Pancreas (tissue), 10 donors: ENCODE measurements at regions not wholly inside any gene's neighbourhood (a gene's known extent, or its start where the extent isn't known, plus 50 kb on each side); places are given as distances from the start of the nearest gene placed in this dataset.
"Not testable (repeated sequence)": the region's sequence is repeated elsewhere in the genome, so short reads cannot be mapped to it uniquely, and the experiment has no call there.

Experiments used
- ATAC-seq, 4 donors: fragments of 200-7000 bp; cut with Tn5 transposase; one replicate each; pipeline versions ENCODE4 v1.8.0 to v1.9.1; 2020; ENCODE audit warnings: mild to moderate bottlenecking in 4 of 4, moderate library complexity in 4 of 4
- DNase-seq, 6 donors: peaks; one replicate each; pipeline ENCODE4 v3.0.0-alpha.2; 2020
- FAIRE-seq: peaks from 2 replicates; lab custom pipeline; 2012; peaks lifted over from hg19 to GRCh38; lab: Jason Lieb, UNC
- H3K27ac ChIP-seq, 4 donors: fragments of 200-600 bp; sonication (generic); 1 replicate in 3 of 4; 2 replicates in 1 of 4; pipeline versions ENCODE4 v1.5.0 to v1.8.0; 2020
- H3K27me3 ChIP-seq, 4 donors: fragments of 200-600 bp; one replicate each; pipeline ENCODE4 v1.8.0; 2021
- H3K36me3 ChIP-seq, 3 donors: fragments of 200-600 bp; sonication (generic) in 1 of 3; one replicate each; pipeline versions ENCODE4 v1.5.0 to v1.8.0; 2020 to 2021
- H3K4me1 ChIP-seq, 3 donors: fragments of 200-600 bp; one replicate each; pipeline ENCODE4 v1.8.0; 2021
- H3K4me3 ChIP-seq, 4 donors: fragments of 200-600 bp; sonication (generic) in 2 of 4; one replicate each; pipeline versions ENCODE4 v1.5.0 to v1.8.0; 2020 to 2021
- H3K9me3 ChIP-seq, 4 donors: fragments of 200-600 bp; one replicate each; pipeline ENCODE4 v1.8.0; 2021
- CTCF ChIP-seq, 4 donors: fragments of 200-600 bp; sonication (generic) in 3 of 4; IDR thresholded peaks; one replicate each; pipeline versions ENCODE4 v1.5.0 to v1.8.0; 2021; ENCODE audit warnings: antibody characterized with exemption in 4 of 4
- WGBS, 2 donors: extraction: QIAGEN DNeasy Blood & Tissue Kit; methylation state at CpG; one replicate each; pipeline ENCODE4 v1.1.7; 2013; 5-methylcytosine and 5-hydroxymethylcytosine counted together
- intact Hi-C, 3 donors: fragments of 100-400 bp; cut with DNase I; formaldehyde crosslinking; loops; one replicate each; pipeline versions ENCODE4 v1.11.1 to v1.14.2; 2022
- donor health status: healthy with polysubstance abuse.
- donor health status: DM: no; HTN: no; CAD: no; lungs with moderate emphysema.
- donor health status: DM: no; HTN: no; CAD: no.
- donor health status: control.
- donor health status: control.
- donor health status: Bipolar disorder and iron deficiency.
- donor health status: DM: yes; HTN: yes; CAD: no.
- donor health status: DM: no; HTN: no; CAD: no.
- donor health status: DM: no; HTN: no; CAD: no.
- donor health status: DM: yes; HTN: yes; CAD: no.

GRCh38 chr4:170476351-170476750 is 386.6 kb upstream of the AADAT start:
- H3K4me3 ChIP-seq = no peak overlapping the region
- H3K36me3 ChIP-seq = no peaks in the 10 kb centered on the region
- 29 to 39% methylated on average over 2 of the region's 2 CpGs for WGBS, 2 donors
- no peaks in the 10 kb centered on the region for H3K9me3 ChIP-seq
- ATAC-seq (no peak), DNase-seq (no peak), FAIRE-seq (no peak)
- no peak overlapping the region for H3K27ac ChIP-seq
- intact Hi-C loops = no loop called here
- TF ChIP-seq CTCF (IDR thresholded peaks at IDR 0.05) = no peak
- no peaks in the 10 kb centered on the region for H3K27me3 ChIP-seq
- H3K4me1 ChIP-seq = no peaks in the 10 kb centered on the region

- Histone ChIP-seq H3K4me3 (no peak overlapping the region), H3K9me3 (no peaks in the 10 kb centered on the region), H3K27ac (no peak overlapping the region), H3K27me3 (no peaks in the 10 kb centered on the region), H3K36me3 (no peaks in the 10 kb centered on the region), H3K4me1 (no peaks in the 10 kb centered on the region)
- TF ChIP-seq CTCF (IDR thresholded peaks at IDR 0.05) = no peak
- intact Hi-C loops = no loop called here
- DNase-seq (peak in 1 of 6 donors; percentile 23), FAIRE-seq (no peak), ATAC-seq (no peak)
- WGBS, 2 donors = 50 to 54% methylated on average over 4 to 5 of the region's 5 CpGs
Measured at GRCh38 chr4:170465429-170465828, 375.7 kb upstream of the AADAT start.

- no peak for TF ChIP-seq CTCF (IDR thresholded peaks at IDR 0.05)
- H3K4me3 ChIP-seq = no peak overlapping the region
- no peak for ATAC-seq
- no peaks in the 10 kb centered on the region for H3K36me3 ChIP-seq
- DNase-seq = peak in 1 of 6 donors; percentile 21
- no peaks in the 10 kb centered on the region for H3K9me3 ChIP-seq
- no peak overlapping the region for H3K27ac ChIP-seq
- no peaks in the 10 kb centered on the region for H3K27me3 ChIP-seq
- intact Hi-C loops = no loop called here
- FAIRE-seq = no peak
- WGBS, 2 donors = 75 to 89% methylated on average over 5 of the region's 5 CpGs
- H3K4me1 ChIP-seq = no peaks in the 10 kb centered on the region
Measured at GRCh38 chr4:170464614-170465197, 374.9 kb upstream of the AADAT start.

- H3K27ac ChIP-seq = no peak overlapping the region
- no peak for TF ChIP-seq CTCF (IDR thresholded peaks at IDR 0.05)
- DNase-seq = no peak
- no peak for FAIRE-seq
- no peaks in the 10 kb centered on the region for H3K4me1 ChIP-seq
- H3K36me3 ChIP-seq = no peaks in the 10 kb centered on the region
- 65 to 67% methylated on average over 3 of the region's 3 CpGs for WGBS, 2 donors
- no peaks in the 10 kb centered on the region for H3K27me3 ChIP-seq
- no peak for ATAC-seq
- intact Hi-C loops = no loop called here
- H3K9me3 ChIP-seq = no peaks in the 10 kb centered on the region
- H3K4me3 ChIP-seq = no peak overlapping the region
Measured at GRCh38 chr4:170446782-170447181, 357.0 kb upstream of the AADAT start.

- H3K27me3 ChIP-seq, H3K4me1 ChIP-seq, ATAC-seq, H3K9me3 ChIP-seq, intact Hi-C loops, H3K4me3 ChIP-seq, H3K27ac ChIP-seq, DNase-seq, FAIRE-seq, H3K36me3 ChIP-seq: not testable (repeated sequence)
- 50 to 55% methylated on average over 2 of the region's 2 CpGs for WGBS, 2 donors
Measured at GRCh38 chr4:170441146-170441545, 351.4 kb upstream of the AADAT start.
